Stomach (tissue), 8 donors: ENCODE measurements at regions not wholly inside any gene's neighbourhood (a gene's known extent, or its start where the extent isn't known, plus 50 kb on each side); places are given as distances from the start of the nearest gene placed in this dataset.

Source experiments
- DNase-seq, 2 donors: peaks; one replicate each; pipeline versions ENCODE4 v3.0.0 to v3.0.0-alpha.2; 2013 to 2019
- H3K27ac ChIP-seq, 5 donors: fragments of 200-600 bp in 4 of 5; sonication (generic) in 4 of 5; one replicate each; pipeline ENCODE4 v1.5.1; 2013 to 2019; ENCODE audit warnings: mild to moderate bottlenecking in 1 of 5, moderate library complexity in 1 of 5
- H3K27me3 ChIP-seq, 3 donors: fragments of 200-600 bp; sonication (generic); one replicate each; pipeline ENCODE4 v1.5.1; 2017 to 2019; ENCODE audit warnings: mixed run types in 1 of 3
- H3K36me3 ChIP-seq, 4 donors: fragments of 200-600 bp; sonication (generic); 1 replicate in 3 of 4; 2 replicates in 1 of 4; pipeline ENCODE4 v1.5.1; 2016 to 2019
- H3K4me1 ChIP-seq, 4 donors: fragments of 200-600 bp; sonication (generic); one replicate each; pipeline ENCODE4 v1.5.1; 2016 to 2019
- H3K4me3 ChIP-seq, 4 donors: fragments of 200-600 bp; sonication (generic) in 3 of 4; one replicate each; pipeline ENCODE4 v1.5.1; 2016 to 2019; ENCODE audit warnings: mild to moderate bottlenecking in 1 of 4
- H3K9me3 ChIP-seq, 4 donors: fragments of 200-600 bp; sonication (generic); one replicate each; pipeline ENCODE4 v1.5.1; 2016 to 2019
- CTCF ChIP-seq, 7 experiments: fragments of 450-650 bp in 4 of 7; fragments of 200-600 bp in 3 of 7; sonication (generic) in 3 of 7; IDR thresholded peaks; one replicate each; pipeline ENCODE4 v1.5.1; 2016 to 2019; ENCODE audit warnings: antibody characterized with exemption in 7 of 7, control low read depth in 2 of 7, mild to moderate bottlenecking in 1 of 7
- EP300 ChIP-seq: sonication (generic); formaldehyde crosslinking; IDR thresholded peaks from one replicate; pipeline ENCODE4 v1.6.1; 2017; ENCODE audit warnings: antibody characterized with exemption
- POLR2A ChIP-seq, 4 donors: fragments of 450-650 bp; IDR thresholded peaks; one replicate each; pipeline ENCODE4 v1.6.1; 2016; ENCODE audit warnings: antibody characterized with exemption in 4 of 4, control low read depth in 2 of 4, mild to moderate bottlenecking in 1 of 4, moderate library complexity in 1 of 4
- POLR2AphosphoS5 ChIP-seq, 3 donors: sonication (generic); formaldehyde crosslinking; IDR thresholded peaks; one replicate each; pipeline ENCODE4 v1.6.1; 2016; ENCODE audit warnings: antibody characterized with exemption in 3 of 3
- WGBS, 5 donors: extraction: QIAGEN DNeasy Blood & Tissue Kit in 3 of 5; methylation state at CpG; one replicate each; pipeline versions ENCODE4 v1.1.5 to v1.1.7; 2013 to 2018; 5-methylcytosine and 5-hydroxymethylcytosine counted together
- intact Hi-C: fragments of 100-400 bp; cut with DNase I; formaldehyde crosslinking; loops from one replicate; pipeline ENCODE4 v1.15.1; 2023; ENCODE audit warnings: low total_unique reads
- donor health status: healthy with polysubstance abuse.
- donor health status: Bipolar disorder and iron deficiency.
- donor health status: healthy.

GRCh38 chr1:189811960-189812359, 665.7 kb downstream of the BRINP3 start:
- H3K27ac ChIP-seq: no peak overlapping the region
- no peaks in the 10 kb centered on the region for H3K36me3 ChIP-seq
- H3K27me3 ChIP-seq: no peaks in the 10 kb centered on the region
- no peaks in the 10 kb centered on the region for H3K4me1 ChIP-seq
- no peak overlapping the region for H3K4me3 ChIP-seq
- H3K9me3 ChIP-seq: no peaks in the 10 kb centered on the region
- intact Hi-C loops: no loop called here
- TF ChIP-seq POLR2A (IDR thresholded peaks at IDR 0.05): no peak
- no peak for TF ChIP-seq CTCF (IDR thresholded peaks at IDR 0.05)
- no peak for TF ChIP-seq POLR2AphosphoS5 (IDR thresholded peaks at IDR 0.05)
- no peak for TF ChIP-seq EP300
- 60 to 74% (median 69%) methylated on average over 2 of the region's 2 CpGs for WGBS, 5 donors
- DNase-seq: no peak

- no peak for DNase-seq
- no peaks in the 10 kb centered on the region for H3K4me1 ChIP-seq
- H3K9me3 ChIP-seq: peaks cover 0 to 5% (median 0%) of the 10 kb centered on the region in 4 donors
- no peak for TF ChIP-seq CTCF (IDR thresholded peaks at IDR 0.05)
- H3K27ac ChIP-seq: no peak overlapping the region
- no peaks in the 10 kb centered on the region for H3K36me3 ChIP-seq
- no peaks in the 10 kb centered on the region for H3K27me3 ChIP-seq
- intact Hi-C loops: no loop called here
- H3K4me3 ChIP-seq: no peak overlapping the region
- WGBS, 5 donors: 65 to 86% (median 77%) methylated on average over 1 of the region's 1 CpG
These were observed 661.1 kb downstream of the BRINP3 start for GRCh38 chr1:189816558-189816957.

- WGBS, 5 donors: 35 to 64% (median 42%) methylated on average over 2 of the region's 2 CpGs
- Histone ChIP-seq H3K27me3 (no peaks in the 10 kb centered on the region), H3K36me3 (no peaks in the 10 kb centered on the region), H3K4me3 (no peak overlapping the region), H3K27ac (no peak overlapping the region), H3K4me1 (no peaks in the 10 kb centered on the region), H3K9me3 (peaks cover 0 to 5% (median 0%) of the 10 kb centered on the region in 4 donors)
- TF ChIP-seq CTCF (IDR thresholded peaks at IDR 0.05) (no peak), POLR2A (IDR thresholded peaks at IDR 0.05) (no peak), EP300 (no peak), POLR2AphosphoS5 (IDR thresholded peaks at IDR 0.05) (no peak)
- DNase-seq: no peak
- intact Hi-C loops: no loop called here
These were observed 657.9 kb downstream of the BRINP3 start for GRCh38 chr1:189819751-189820150.

GRCh38 chr1:189821833-189822232, 655.8 kb downstream of the BRINP3 start:
- no peak overlapping the region for H3K4me3 ChIP-seq
- intact Hi-C loops: no loop called here
- H3K36me3 ChIP-seq: no peaks in the 10 kb centered on the region
- whole genome bisulfite sequencing, 5 donors: 0 to 18% (median 0%) methylated on average over 1 of the region's 1 CpG
- no peaks in the 10 kb centered on the region for H3K4me1 ChIP-seq
- TF ChIP-seq POLR2A (IDR thresholded peaks at IDR 0.05) (no peak), EP300 (no peak), POLR2AphosphoS5 (IDR thresholded peaks at IDR 0.05) (no peak), CTCF (IDR thresholded peaks at IDR 0.05) (no peak)
- peaks cover 0 to 7% (median 3%) of the 10 kb centered on the region in 4 donors for H3K9me3 ChIP-seq
- no peak overlapping the region for H3K27ac ChIP-seq
- no peaks in the 10 kb centered on the region for H3K27me3 ChIP-seq
- DNase-seq: peak in 1 of 2 donors; percentile 4
